ENCODE measurements at regions not wholly inside any gene's neighbourhood (a gene's known extent, or its start where the extent isn't known, plus 50 kb on each side); places are given as distances from the start of the nearest gene placed in this dataset.

- Histone ChIP-seq H3K9me3 (no peaks in the 10 kb centered on the region), H3K36me3 (no peaks in the 10 kb centered on the region), H3K27me3 (no peaks in the 10 kb centered on the region), H3K4me1 (no peaks in the 10 kb centered on the region), H3K4me3 (no peak overlapping the region), H3K27ac (no peak overlapping the region)
- intact Hi-C loops (cut with DNase I; ENCODE audit: low total_unique reads), result no loop called here
- DNase-seq, result no peak
- no peak for TF ChIP-seq CTCF (IDR thresholded peaks at IDR 0.05)
- no peak for TF ChIP-seq POLR2A (IDR thresholded peaks at IDR 0.05)
These were observed 356.4 kb downstream of the SLC4A3 start for GRCh38 chr2:219983836-219984235.

GRCh38 chr2:219985017-219985416 lies 357.6 kb downstream of the SLC4A3 start:
- Histone ChIP-seq H3K9me3 (no peaks in the 10 kb centered on the region), H3K4me3 (no peak overlapping the region), H3K4me1 (no peaks in the 10 kb centered on the region), H3K36me3 (no peaks in the 10 kb centered on the region), H3K27me3 (no peaks in the 10 kb centered on the region), H3K27ac (no peak overlapping the region)
- DNase-seq, result no peak
- no peak for TF ChIP-seq POLR2A (IDR thresholded peaks at IDR 0.05)
- TF ChIP-seq CTCF (IDR thresholded peaks at IDR 0.05), result no peak
- intact Hi-C loops (cut with DNase I; ENCODE audit: low total_unique reads), result no loop called here

- Histone ChIP-seq H3K4me1 (no peaks in the 10 kb centered on the region), H3K27ac (no peak overlapping the region), H3K4me3 (no peak overlapping the region), H3K9me3 (no peaks in the 10 kb centered on the region), H3K27me3 (no peaks in the 10 kb centered on the region), H3K36me3 (no peaks in the 10 kb centered on the region)
- no peak for DNase-seq
- intact Hi-C loops (cut with DNase I; ENCODE audit: low total_unique reads), result no loop called here
- no peak for TF ChIP-seq POLR2A (IDR thresholded peaks at IDR 0.05)
- no peak for TF ChIP-seq CTCF (IDR thresholded peaks at IDR 0.05)
These were observed 360.4 kb downstream of the SLC4A3 start for GRCh38 chr2:219987830-219988229.

- Histone ChIP-seq H3K9me3 (no peaks in the 10 kb centered on the region), H3K27me3 (no peaks in the 10 kb centered on the region), H3K36me3 (no peaks in the 10 kb centered on the region), H3K27ac (no peak overlapping the region), H3K4me3 (no peak overlapping the region), H3K4me1 (no peaks in the 10 kb centered on the region)
- no peak for DNase-seq
- no peak for TF ChIP-seq POLR2A (IDR thresholded peaks at IDR 0.05)
- TF ChIP-seq CTCF (IDR thresholded peaks at IDR 0.05), result no peak
- intact Hi-C loops (cut with DNase I; ENCODE audit: low total_unique reads), result no loop called here
These were observed 362.3 kb downstream of the SLC4A3 start for GRCh38 chr2:219989744-219990143.

GRCh38 chr2:219991116-219991515 lies 363.7 kb downstream of the SLC4A3 start:
- Histone ChIP-seq H3K27ac (no peak overlapping the region), H3K36me3 (no peaks in the 10 kb centered on the region), H3K4me3 (no peak overlapping the region), H3K27me3 (no peaks in the 10 kb centered on the region), H3K4me1 (no peaks in the 10 kb centered on the region), H3K9me3 (no peaks in the 10 kb centered on the region)
- TF ChIP-seq CTCF (IDR thresholded peaks at IDR 0.05) (no peak), POLR2A (IDR thresholded peaks at IDR 0.05) (no peak)
- intact Hi-C loops (cut with DNase I; ENCODE audit: low total_unique reads), result no loop called here
- DNase-seq, result no peak
